RWPE2 (cell line): ENCODE measurements at regions not wholly inside any gene's neighbourhood (a gene's known extent, or its start where the extent isn't known, plus 50 kb on each side); places are given as distances from the start of the nearest gene placed in this dataset.

Experiments used
- ATAC-seq: fragments of 200-7000 bp; cut with Tn5 transposase; 3 replicates; pipeline ENCODE4 v1.9.1; 2021; ENCODE audit warnings: low read depth
- DNase-seq: peaks from one replicate; pipeline ENCODE4 v3.0.0-alpha.2; 2020; ENCODE audit warnings: low spot score
- H3K27ac ChIP-seq: fragments of 450-650 bp; 2 replicates; pipeline ENCODE4 v1.5.1; 2017; ENCODE audit warnings: mild to moderate bottlenecking; ENCODE audit not compliant: poor library complexity, severe bottlenecking
- H3K27me3 ChIP-seq: fragments of 250-450 bp; sonication (Bioruptor Pico); 2 replicates; pipeline ENCODE4 v1.5.1; 2021; ENCODE audit warnings: mild to moderate bottlenecking, moderate library complexity; ENCODE audit not compliant: insufficient read depth, poor library complexity, severe bottlenecking
- H3K36me3 ChIP-seq: fragments of 250-450 bp; sonication (Bioruptor Pico); 2 replicates; pipeline ENCODE4 v1.5.1; 2020; ENCODE audit warnings: low read depth, mild to moderate bottlenecking, moderate library complexity
- H3K4me1 ChIP-seq: fragments of 250-450 bp; sonication (Bioruptor Pico); 2 replicates; pipeline ENCODE4 v1.5.1; 2021; ENCODE audit warnings: mild to moderate bottlenecking, moderate library complexity; ENCODE audit not compliant: insufficient read depth, poor library complexity, severe bottlenecking
- H3K4me3 ChIP-seq: fragments of 250-450 bp; sonication (Bioruptor Pico); 2 replicates; pipeline ENCODE4 v1.5.1; 2021; ENCODE audit warnings: mild to moderate bottlenecking, moderate library complexity; ENCODE audit not compliant: severe bottlenecking
- H3K9me3 ChIP-seq: fragments of 250-450 bp; sonication (Bioruptor Pico); 2 replicates; pipeline ENCODE4 v1.5.1; 2021; ENCODE audit warnings: mild to moderate bottlenecking, moderate library complexity; ENCODE audit not compliant: severe bottlenecking
- TF ChIP-seq, protein P1 (sequence below): fragments of 450-650 bp; IDR thresholded peaks from one replicate; pipeline ENCODE4 v1.5.1; 2017; ENCODE audit warnings: mild to moderate bottlenecking, moderate library complexity; ENCODE audit not compliant: poor library complexity, severe bottlenecking

DNA sequence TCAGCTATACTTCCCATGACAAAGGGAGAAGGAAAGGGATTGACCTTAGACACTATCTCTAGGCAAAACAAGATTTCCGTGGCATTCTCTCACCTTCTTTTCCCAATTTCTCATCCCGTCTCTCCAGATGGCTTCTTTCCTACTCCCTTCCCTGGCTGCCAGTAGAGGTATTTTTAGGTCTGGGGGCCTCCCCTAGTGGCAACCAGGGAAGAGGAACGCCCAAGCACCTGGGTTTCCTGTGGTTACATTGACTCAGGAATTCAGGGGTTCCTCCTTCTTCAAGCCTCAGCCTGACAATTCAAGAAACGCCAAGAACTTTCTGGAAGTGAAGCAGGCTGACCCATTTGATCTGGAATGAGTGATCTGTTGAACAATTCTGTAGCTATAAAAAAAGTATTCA, 111.5 kb upstream of the OSMR start:
- no peaks in the 10 kb centered on the region for H3K9me3 ChIP-seq
- ATAC-seq: no peak
- no peak for DNase-seq

DNA sequence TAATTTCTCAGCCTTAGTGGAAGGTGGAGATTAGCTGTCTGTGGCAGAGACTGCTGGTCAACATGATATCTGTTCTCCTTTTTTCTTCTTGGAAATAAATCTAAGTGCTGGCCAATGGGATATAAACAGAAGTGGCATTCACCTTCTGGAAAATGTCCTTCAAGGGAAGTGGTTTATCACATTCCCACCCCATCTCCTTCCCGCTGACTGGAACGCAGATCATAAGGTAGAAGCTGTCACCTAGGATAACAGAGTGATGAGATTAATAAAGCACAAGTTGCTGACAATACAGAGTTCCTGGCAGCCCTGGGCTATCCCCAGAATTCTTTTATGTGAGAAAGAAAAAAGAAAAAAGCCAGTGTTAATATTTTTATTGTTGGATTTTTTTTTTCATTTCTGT, 109.7 kb upstream of the OSMR start:
- Histone ChIP-seq H3K27me3 (no peaks in the 10 kb centered on the region), H3K9me3 (no peaks in the 10 kb centered on the region), H3K36me3 (no peaks in the 10 kb centered on the region), H3K27ac (no peak overlapping the region), H3K4me1 (peaks cover 9% of the 10 kb centered on the region), H3K4me3 (no peak overlapping the region)
- DNase-seq (no peak), ATAC-seq (no peak)
- TF ChIP-seq, protein P1, sequence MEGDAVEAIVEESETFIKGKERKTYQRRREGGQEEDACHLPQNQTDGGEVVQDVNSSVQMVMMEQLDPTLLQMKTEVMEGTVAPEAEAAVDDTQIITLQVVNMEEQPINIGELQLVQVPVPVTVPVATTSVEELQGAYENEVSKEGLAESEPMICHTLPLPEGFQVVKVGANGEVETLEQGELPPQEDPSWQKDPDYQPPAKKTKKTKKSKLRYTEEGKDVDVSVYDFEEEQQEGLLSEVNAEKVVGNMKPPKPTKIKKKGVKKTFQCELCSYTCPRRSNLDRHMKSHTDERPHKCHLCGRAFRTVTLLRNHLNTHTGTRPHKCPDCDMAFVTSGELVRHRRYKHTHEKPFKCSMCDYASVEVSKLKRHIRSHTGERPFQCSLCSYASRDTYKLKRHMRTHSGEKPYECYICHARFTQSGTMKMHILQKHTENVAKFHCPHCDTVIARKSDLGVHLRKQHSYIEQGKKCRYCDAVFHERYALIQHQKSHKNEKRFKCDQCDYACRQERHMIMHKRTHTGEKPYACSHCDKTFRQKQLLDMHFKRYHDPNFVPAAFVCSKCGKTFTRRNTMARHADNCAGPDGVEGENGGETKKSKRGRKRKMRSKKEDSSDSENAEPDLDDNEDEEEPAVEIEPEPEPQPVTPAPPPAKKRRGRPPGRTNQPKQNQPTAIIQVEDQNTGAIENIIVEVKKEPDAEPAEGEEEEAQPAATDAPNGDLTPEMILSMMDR: no peak

More for the DNA sequence above, 111.5 kb upstream of the OSMR start:
- H3K4me1 ChIP-seq: peaks cover 9% of the 10 kb centered on the region
- no peak overlapping the region for H3K4me3 ChIP-seq
- TF ChIP-seq, protein P1: no peak
- no peak overlapping the region for H3K27ac ChIP-seq
- H3K36me3 ChIP-seq: no peaks in the 10 kb centered on the region
- H3K27me3 ChIP-seq: no peaks in the 10 kb centered on the region

DNA sequence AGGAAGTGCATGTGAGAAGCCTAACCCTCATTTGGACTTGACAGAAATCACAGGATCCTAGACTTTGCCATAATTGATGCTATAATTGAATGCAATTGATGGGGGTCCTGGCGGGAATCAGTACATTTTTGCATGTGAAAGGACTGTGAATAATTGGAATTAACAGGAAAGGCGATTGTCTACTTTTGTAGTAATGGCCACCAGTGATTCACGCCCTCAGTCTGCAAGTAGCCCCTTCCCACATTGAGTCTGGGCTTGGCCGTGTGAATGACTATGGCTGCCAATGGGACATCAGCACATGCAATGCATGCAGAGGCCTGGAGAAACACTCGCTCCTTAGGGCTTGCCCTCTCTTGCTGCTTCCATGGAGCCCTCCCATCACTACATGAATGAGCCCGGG, 107.8 kb upstream of the OSMR start:
- Histone ChIP-seq H3K4me3 (no peak overlapping the region), H3K4me1 (peaks cover 9% of the 10 kb centered on the region), H3K27me3 (no peaks in the 10 kb centered on the region), H3K36me3 (no peaks in the 10 kb centered on the region), H3K9me3 (no peaks in the 10 kb centered on the region), H3K27ac (no peak overlapping the region)
- TF ChIP-seq, protein P1: no peak
- ATAC-seq (no peak), DNase-seq (no peak)

DNA sequence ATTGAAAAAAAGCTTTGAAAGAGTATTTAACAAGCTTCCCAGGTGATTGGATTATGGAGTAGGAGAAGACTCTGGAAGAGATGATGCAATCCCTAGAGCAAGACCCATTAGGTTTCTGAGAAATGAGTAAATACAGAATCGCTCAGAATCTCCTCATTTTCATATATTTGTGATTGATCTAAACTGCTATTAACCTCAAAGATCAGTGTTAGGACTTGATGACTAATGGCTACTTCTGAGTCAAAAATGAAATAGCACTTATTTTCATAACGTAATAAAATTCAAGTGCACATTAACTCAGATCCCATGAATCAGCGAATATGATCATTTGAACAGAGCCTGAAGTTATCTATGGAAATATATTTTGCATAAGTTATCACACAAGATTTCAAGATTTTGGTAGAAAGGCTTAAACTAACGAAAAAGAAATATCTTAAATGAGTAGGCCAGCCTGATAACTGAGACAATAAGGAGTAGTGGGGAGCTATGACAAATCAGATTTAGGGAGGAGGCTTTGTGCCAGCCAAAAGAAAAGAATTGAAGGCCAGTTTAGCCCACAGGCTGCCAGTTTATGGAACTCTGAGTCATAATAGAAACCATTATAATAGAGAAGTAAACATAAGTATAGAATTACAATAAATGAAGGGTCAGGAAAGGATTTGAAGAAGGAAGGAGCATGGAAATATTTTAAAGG, 106.7 kb upstream of the OSMR start:
- peaks cover 9% of the 10 kb centered on the region for H3K9me3 ChIP-seq
- ATAC-seq (peak; percentile 88), DNase-seq (no peak)
- TF ChIP-seq, protein P1: no peak
- peaks cover 9% of the 10 kb centered on the region for H3K4me1 ChIP-seq
- H3K4me3 ChIP-seq: no peak overlapping the region
- peak overlapping the region; percentile 19 for H3K27ac ChIP-seq
- no peaks in the 10 kb centered on the region for H3K36me3 ChIP-seq
- no peaks in the 10 kb centered on the region for H3K27me3 ChIP-seq

DNA sequence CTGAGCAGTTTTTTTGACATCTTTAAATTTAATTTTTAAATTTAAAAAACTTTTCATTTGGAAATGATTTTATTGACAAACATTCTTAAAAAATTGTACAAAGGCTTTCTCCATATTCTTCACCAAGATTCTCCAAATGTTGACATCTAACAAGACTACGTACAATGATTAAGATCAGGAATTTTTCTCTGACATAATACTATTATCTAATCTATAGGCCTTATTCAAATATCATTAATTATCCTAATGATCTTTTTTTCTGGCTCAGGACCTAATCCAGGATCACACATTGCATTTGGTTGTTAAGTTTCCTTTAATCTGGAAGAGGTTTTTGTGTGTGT, 106.1 kb upstream of the OSMR start:
- TF ChIP-seq, protein P1: no peak
- ATAC-seq (no peak), DNase-seq (no peak)
- H3K4me1 ChIP-seq: peaks cover 9% of the 10 kb centered on the region
- no peaks in the 10 kb centered on the region for H3K36me3 ChIP-seq
- H3K27ac ChIP-seq: peak overlapping the region; percentile 19
- peaks cover 9% of the 10 kb centered on the region for H3K9me3 ChIP-seq
- H3K4me3 ChIP-seq: no peak overlapping the region
- H3K27me3 ChIP-seq: no peaks in the 10 kb centered on the region
